ENCODE measurements at regions not wholly inside any gene's neighbourhood (a gene's known extent, or its start where the extent isn't known, plus 50 kb on each side); places are given as distances from the start of the nearest gene placed in this dataset.

- DNase-seq (ENCODE audit: low spot score) = no peak
Measured at GRCh38 chr13:80284290-80284689, 56.6 kb downstream of the SPRY2 start.

- no peak for DNase-seq (ENCODE audit: low spot score)
Measured at GRCh38 chr13:80278706-80279105, 62.2 kb downstream of the SPRY2 start.

- no peak for DNase-seq (ENCODE audit: low spot score)
Measured at GRCh38 chr13:80276371-80277289, 64.3 kb downstream of the SPRY2 start.

DNA sequence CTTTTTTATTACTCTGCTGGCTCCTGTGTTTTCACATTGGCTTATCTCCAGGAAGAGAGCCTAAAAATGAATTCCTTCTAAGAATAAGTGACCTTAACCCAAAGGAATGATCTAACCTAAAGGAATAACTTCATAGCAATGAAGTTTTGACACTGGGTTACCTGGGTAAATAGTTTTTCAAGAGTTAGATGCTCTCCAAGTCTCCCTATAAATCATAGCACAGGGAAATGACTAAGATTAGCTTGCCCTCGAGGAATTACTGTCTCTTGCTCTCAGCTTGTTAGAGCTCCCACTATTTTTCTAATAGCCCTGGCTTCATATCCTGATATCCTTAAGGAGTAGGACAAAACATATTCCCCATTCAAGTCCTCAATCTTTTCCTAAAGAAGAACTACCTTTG, 66.3 kb downstream of the SPRY2 start:
- DNase-seq (ENCODE audit: low spot score) = no peak

- no peak for DNase-seq (ENCODE audit: low spot score)
Measured at GRCh38 chr13:80273718-80274117, 67.2 kb downstream of the SPRY2 start.

DNA sequence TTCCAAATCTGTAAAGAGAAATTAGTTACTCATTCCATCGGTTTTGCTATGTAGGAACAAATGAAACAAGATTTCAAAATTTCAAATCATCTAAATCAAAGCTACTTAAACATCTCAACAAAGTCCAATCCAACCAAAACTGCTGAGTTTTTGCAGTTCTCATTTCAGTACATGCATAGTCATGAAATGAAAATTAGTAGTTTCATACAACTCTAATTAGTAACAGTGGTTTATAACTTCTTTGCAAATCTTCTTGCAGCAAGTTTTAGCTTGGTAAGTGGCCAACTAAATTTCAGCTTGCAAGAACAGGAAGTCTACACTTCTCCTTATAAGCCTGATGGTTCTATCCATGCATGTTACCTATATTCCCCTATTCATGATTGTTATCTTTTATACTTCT, 75.6 kb downstream of the SPRY2 start:
- DNase-seq (ENCODE audit: low spot score) = no peak

DNA sequence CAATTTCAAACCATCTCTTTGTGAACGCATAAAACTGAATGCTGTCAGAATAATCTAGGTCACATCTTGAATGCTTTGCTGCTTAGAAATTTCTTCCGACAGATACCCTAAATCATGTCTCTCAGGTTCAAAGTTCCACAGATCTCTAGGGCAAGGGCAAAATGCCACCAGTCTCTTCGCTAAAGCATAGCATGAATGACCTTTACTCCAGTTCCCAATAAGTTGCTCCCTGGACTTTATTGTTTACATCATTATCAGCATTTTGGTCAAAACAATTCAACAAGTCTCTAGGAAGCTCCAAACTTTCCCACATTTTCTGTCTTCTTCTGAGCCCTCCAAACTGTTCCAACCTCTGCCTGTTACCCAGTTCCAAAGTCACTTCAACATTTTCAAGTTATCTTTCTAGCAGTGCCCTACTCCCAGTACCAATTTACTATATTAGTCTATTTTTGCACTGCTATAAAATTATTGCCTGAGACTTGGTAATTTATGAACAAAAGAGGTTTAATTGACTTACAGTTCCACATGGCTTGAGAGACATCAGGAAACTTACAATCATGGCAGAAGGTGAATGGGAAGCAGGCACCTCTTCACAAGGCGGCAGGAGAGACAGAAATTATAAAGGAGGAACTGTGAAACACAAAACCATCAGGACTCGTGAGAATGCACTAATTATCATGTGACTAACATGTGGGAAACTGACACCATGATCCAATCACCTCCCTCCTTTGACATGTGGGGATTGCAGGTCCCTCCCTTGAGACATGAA, 77.0 kb downstream of the SPRY2 start:
- DNase-seq (ENCODE audit: low spot score) = no peak

DNA sequence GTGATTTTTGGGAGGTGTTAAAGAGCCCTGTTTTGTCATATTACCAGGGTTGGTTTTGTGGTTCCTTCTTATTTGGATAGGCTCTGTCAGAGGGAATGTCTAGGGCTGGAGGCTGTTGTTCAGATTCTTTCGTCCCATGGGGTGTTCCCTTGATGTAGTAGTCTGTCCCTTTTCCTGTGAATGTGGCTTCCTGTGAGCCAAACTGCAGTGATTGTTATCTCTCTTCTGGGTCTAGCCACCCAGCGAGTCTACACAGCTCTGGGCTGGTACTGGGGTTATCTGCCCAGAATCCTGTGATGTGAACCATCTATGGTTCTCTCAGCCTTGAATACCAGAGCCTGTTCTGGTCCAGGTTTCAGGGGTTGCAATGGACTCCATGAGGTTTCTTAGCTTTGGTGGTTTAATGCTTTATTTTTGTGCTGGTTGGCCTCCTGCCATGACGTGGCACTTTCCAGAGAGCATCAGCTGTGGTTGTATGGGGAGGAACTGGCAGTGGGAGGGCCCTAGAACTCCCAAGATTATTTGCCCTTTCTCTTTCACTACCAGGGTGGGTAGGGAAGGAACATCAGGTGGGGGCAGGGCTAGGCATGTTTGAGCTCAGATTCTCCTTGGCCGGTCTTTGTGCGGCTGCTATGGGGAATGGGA, 78.8 kb downstream of the SPRY2 start:
- no peak for DNase-seq (ENCODE audit: low spot score)

- DNase-seq (ENCODE audit: low spot score) = no peak
Measured at GRCh38 chr13:80259159-80259558, 81.8 kb downstream of the SPRY2 start.

DNA sequence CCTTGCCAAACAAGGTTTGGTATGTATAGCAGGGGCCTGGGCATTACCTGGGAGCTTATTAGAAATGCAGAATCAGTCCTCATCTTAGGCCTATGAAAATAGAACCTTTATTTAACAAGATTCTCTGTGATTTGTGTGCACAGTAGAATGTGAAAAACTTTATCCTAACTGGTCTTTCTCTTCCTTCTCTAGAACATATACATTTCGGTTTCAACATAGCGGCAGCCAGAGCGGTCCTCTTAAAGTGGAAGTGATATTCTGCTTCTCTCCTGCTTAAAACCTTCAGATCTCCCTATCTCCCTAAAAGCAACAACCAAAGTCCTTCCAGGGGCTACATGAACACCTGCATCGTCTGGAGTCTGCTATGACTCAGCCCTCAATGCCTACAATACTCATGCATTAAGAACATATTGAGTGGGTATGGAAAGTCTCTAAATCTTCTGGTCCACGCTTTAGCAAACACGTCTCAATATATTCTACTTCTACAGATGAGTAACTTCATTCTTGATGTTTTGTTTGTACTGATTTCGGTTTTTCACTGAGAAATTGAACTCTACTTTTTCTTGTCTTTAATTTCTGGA, 84.5 kb downstream of the SPRY2 start:
- DNase-seq (ENCODE audit: low spot score) = no peak

GRCh38 chr13:80255946-80256345, 85.0 kb downstream of the SPRY2 start:
- no peak for DNase-seq (ENCODE audit: low spot score)

GRCh38 chr13:80251403-80251802, 89.5 kb downstream of the SPRY2 start:
- no peak for DNase-seq (ENCODE audit: low spot score)

DNA sequence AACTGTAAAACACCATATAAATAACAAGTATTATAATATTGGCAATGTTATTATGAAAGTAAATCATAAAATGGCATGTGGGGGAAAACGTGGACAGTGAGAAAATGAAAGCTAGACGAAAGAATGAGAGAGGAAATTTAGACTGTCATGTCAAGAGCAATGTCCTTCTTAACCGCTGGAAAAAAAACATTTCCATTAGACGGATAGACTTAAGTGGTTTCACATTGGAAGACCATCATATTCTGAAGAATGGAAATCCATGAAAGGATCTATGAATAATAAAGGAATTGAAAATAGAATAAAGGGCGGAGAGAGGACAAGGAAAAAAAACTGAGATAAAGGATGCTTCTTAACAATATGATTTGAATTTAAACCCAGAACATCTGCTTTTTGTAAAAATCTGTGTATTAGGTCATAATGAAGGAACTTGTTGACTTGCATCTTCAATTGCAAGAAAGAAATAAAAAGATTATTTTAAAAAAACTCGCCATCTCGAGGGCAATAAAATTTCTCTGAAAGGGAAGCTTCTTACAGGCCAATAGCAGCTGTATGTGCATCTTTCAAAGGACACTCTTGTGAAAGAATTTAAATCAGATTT, 90.6 kb downstream of the SPRY2 start:
- no peak for DNase-seq (ENCODE audit: low spot score)

DNA sequence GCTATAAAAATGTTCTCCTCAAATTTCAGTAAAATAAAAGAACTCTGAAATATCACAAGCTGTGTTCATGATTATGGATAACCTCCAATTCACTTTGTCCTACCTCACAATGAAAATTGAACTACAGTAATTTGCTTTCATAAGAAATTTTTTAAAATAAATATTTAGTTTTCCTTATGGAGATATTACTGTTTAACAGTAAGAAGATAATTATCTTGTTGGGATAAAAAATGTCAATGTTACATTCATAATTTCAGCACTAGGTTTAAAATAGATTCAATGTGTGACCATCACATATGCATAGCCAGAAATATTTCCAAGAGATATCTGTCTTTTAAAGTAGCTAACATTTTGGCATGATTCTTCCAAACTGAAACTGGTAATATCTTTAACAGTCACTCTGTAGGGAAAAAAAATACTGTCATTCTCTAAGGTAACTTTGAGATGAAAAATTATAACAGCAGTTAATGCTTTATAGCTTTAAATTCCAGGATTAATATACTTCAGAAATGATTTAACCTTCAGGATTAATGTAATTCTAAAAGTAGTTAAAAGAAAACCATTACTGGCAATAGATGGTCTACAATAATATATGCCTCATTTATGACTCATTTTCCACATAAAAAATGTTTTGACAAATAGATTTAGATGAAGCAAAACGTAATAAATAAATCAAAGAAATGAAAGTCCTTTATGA, 91.3 kb downstream of the SPRY2 start:
- no peak for DNase-seq (ENCODE audit: low spot score)

DNA sequence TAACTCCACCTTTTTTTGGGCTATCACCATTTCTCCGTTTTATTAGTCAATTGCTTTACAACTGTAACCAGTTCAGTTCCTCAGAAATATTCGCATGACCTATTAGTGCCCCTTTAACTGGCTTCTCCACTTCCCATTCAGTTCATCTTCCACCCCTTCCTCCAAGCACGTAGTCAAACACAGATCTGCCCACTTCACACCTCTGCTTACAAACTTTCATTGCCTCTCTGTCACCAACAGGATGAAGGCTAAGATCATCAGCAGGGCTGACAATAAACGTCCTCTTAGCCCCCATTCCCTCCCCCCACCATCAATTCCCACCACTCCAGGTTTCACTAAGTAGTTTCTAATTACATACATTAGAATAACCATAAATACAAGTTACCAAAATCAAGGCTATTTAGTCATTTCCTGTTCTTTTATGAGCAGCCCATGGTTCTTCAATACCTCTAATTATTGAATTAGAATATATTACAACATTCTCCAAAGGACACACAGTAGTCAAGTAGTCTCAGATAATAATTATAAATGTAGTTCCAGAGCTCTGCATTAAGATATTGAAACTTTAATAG, 95.7 kb downstream of the SPRY2 start:
- DNase-seq (ENCODE audit: low spot score) = no peak

- no peak for DNase-seq (ENCODE audit: low spot score)
Measured at GRCh38 chr13:80244574-80244973, 96.4 kb downstream of the SPRY2 start.

- no peak for DNase-seq (ENCODE audit: low spot score)
Measured at GRCh38 chr13:80242728-80243427, 98.0 kb downstream of the SPRY2 start.

DNA sequence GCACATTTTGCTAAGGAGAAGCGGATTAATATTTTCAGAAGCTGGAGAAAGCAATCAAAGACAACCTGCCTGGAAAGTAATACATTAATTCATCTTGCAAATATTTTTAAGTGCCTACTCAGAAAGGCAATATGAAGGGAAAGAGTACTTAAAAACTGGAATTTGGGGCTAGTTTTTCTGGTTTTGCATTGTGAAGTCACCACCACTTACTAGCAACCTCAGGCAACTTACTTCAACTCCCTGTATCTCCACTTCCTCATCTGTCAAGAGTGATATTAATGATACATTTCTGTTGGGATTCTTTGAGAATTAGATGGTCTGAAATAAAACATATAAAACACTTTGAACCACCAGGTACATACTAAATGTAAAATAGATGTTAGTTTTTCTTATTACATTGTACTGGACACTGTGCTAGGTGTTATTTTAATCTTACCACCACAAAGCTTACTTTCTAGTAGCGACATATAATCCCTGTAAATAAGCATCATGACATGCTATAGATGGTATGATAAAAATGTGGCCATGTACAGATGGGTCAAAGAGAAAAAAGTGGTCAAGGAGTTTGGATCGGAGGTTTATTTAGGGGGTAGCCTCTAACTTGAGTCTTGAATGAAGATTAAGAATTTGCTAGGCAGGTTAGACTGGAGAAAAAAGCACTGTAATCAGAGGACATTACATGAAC, 101.2 kb downstream of the SPRY2 start:
- no peak for DNase-seq (ENCODE audit: low spot score)

DNA sequence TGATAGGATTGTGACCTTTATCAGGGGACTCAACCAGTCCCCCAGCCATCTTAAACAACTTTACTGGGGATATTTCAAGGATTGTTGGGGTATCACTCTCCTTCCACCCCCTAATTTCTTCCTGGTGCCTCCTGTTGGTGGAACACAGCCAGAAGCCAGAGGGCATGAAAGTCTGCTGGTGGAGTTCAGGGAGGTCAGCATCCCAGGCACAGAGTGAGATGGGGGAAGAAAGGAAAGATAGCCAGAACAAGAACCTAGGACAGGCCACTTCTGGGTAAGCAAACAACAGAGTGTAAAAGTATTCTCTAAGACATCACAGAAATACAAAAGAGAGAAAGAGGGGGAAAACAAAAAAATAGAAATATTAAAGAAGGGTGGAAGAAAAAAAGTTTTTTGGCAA, 101.8 kb downstream of the SPRY2 start:
- no peak for DNase-seq (ENCODE audit: low spot score)

DNA sequence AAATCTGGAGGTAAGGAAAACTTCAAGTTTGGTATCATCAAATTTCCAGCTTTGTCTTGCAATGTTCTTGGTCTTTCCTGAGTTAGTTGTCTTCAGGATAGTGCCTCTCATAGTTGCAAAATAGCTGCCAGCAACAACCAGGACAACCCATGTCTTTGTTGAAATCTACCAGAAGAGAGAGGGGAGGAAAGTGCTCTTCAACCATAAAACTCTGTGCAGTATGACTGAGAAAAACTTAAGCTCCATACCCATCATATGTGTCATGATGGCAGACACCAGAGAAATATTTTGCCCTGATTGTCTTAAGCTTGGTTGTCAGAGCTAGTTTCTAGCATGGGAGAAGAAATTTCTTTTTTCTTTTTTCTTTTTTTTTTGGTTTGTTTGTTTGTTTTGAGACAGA, 103.3 kb downstream of the SPRY2 start:
- DNase-seq (ENCODE audit: low spot score) = no peak

Measured in activated CD4-positive, alpha-beta T cell treated with anti-CD3 and anti-CD28 coated beads, Interleukin-2, Interleukin-4, amounts not matched to agents 100 ng/mL and 50 ng/mL, durations not matched to agents 16 hours and 8 hours (primary cell).